Daoy (cell line): ENCODE measurements at regions not wholly inside any gene's neighbourhood (a gene's known extent, or its start where the extent isn't known, plus 50 kb on each side); places are given as distances from the start of the nearest gene placed in this dataset.
"Not testable (repeated sequence)": the region's sequence is repeated elsewhere in the genome, so short reads cannot be mapped to it uniquely, and the experiment has no call there.

ENCODE experiments used
- DNase-seq: peaks from one replicate; pipeline ENCODE4 v3.0.0-alpha.2; 2015; ENCODE audit warnings: low read depth

DNA sequence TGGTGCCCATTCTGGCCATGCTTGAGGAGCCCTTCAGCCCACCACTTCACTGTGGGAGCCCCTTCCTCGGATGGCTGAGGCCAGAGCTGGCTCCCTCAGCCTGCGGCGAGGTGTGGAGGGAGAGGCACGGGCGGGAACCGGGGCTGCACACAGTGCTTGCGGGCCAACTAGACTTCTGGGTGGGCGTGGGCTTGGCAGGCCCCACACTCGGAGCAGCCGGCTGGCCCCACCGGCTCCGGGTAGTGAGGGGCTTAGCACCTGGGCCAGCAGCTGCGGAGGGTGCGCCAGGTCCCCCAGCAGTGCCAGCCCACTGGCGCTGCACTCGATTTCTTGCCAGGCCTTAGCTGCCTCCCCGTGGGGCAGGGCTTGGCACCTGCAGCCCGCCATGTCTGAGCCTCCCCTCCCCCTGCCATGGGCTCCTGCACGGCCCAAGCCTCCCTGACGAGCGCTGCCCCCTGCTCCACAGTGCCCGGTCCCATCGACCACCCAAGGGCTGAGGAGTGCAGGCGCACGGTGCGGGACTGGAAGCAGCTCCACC, 554.2 kb downstream of the GABRG2 start:
- not testable (repeated sequence) for DNase-seq

DNA sequence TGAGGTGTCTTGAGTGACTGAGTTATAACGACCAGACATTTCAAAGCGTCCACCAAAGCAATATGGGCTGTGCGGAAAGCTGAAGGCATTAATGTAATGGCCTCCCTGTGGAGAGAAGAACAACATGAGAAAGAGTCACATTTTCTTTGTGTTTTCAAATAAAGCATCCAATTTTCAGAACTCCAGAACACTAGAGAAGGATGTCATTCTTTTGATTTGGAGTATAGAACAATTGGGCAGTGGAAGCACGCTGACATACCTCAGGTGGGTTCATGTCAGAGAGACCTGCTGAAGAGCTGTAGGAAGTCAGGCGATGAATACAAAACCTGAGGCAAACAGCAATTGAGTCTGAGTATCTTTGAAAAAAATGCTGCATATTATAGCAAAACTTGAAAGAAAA, 556.5 kb downstream of the GABRG2 start:
- no peak for DNase-seq

DNA sequence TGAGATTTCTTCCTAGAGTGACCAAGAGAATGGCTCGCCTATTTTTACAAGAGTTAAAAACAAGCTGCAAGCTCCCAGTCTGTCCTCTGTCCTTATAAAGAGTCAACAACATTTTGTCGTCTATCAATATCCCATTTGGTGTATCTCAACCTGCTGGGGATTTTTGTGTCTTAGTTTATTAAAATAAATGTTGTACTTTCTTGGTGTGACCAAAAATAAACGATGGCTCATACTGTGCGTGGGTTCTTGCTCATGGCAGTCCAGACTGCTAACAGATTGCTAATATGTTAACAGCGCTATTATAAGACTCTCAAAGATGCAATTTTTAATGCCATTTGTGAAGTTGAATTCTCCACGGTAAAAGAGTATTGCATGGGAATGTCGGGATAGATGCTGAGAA, 569.9 kb downstream of the GABRG2 start:
- no peak for DNase-seq

DNA sequence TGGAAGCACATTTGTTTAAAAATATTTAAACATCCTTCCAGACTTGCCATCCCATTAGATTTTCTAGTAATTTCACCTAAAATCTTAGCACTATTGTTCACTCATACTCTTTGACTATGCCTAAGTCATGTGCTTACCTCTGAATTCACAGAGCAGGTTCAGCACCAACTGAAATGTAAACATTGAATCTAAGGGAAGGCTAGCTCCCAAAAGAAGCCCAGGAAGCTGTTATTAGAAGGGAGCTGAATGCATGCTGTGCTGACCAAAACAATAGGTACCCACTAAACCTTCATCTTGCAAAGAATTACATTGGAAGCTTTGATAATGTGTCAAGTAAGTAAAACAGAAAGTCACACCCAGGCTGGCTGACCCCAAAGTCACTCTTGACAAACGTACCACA, 571.3 kb downstream of the GABRG2 start:
- no peak for DNase-seq

DNA sequence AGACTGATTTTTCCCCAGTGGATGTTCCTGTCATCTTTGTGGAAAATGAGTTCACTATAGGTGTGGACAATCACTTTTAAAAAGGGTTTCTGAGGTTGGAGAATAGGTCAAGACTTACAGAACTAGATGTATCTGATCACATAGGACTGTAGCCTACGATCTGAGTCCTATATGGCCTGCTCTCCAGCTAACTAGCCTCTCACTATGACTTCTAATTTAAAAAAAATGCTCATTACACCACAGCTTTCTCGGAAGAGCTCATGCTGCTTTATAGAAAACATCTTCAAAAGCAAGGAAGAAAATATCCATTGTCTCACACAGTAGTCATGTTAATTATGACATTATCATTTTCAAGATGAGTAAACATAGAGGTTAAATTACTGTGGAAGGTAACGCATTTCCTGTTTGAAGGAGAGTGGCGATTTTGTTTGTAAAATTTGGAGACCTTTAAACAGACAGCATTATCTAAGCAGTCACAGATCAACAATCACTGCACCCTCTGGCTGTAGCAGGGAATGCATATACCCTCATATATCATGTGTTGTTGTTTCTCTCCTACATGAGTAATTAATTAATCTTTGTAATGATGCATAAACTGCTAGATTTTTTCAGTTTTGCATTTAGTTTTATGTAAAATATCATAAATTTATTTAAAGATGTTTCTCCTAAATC, 573.7 kb downstream of the GABRG2 start:
- no peak for DNase-seq

DNA sequence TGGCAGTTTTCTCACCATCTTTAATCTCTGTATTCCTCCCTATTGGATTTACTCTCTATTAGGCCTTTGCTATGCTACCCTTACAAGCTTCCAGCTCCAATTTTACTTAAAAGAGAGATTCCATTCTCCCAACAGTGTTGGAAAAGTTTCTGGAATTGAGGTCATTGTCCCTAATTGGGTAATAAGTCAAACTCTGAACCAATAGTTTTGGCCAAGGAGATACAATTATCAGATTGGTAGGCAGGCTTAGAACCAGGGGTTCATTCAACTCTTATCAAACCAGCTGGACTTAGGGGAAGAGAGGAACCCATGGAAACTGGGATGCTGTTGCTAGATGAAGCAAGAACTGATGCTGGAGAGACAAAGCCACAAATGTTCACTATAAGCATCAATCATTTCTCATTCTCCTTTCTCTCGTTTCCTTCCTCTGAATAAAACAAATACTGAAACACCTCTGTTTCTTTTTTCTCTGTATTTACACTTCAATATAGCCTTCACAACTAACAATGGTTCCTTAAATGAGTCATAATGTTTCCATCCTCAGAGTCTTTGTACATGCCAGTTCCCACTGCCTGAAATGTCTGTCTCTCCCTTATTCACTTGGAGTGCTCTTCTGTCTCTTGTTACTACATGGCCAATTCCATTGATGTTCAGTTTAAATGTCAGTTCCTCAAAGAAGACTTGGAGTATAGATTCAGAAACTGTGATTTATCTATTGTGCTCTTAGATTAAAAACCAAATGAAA, 587.3 kb downstream of the GABRG2 start:
- no peak for DNase-seq

DNA sequence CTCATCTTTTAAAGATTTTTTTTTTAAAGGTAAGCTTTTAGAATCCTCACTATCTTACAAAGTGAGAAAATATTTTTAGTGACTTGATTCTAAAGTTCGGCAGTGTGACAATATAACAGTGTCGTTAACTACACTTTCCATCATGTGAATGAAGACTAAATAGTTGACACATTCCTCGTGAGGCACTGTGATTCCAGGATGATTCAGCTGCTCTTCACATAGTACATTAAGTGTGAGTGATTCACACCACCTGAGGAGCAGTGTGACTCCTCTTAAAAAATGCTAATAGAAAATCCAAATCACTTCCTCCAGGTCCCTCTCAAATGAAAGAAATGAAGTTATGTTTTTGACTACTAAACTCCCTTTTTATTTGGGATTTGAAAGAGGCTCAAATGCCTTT, 589.5 kb downstream of the GABRG2 start:
- DNase-seq: no peak

DNA sequence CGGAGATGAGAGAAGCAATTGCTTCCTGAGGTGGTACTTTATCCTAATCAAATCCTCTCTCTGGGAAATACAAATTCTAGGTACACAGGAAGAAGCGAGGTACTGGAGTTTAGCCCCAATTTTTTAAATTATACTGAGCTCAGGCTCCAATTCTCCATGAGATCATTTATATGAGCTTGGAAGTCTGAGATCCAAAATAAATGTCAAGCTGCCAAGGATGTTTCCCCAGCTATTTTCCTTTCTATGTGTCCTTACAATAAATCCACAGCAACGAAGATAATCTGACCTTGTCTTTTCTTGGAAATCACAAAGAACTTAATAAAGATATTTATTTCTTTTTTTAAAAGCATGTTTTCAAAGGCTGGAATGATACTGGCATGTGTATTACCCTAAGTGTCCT, 597.3 kb downstream of the GABRG2 start:
- no peak for DNase-seq

DNA sequence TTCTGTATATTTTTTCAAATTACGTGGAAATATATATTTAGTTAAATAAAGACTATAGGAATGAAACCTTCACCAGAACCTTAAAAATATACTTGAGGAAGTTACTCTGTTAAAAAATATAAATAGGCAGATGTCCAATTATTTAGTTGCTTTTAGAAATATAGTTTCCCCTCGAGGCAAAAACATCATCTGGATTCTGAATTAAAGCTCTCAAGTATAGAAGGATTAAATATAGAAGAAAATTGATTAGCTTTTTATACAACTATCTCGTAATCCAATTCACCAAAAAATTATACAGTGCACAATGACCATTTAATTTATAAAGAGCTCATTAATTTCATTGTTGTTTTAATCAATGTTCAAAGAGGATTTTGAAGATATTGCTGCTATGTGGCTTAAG, 601.4 kb downstream of the GABRG2 start:
- DNase-seq: no peak

DNA sequence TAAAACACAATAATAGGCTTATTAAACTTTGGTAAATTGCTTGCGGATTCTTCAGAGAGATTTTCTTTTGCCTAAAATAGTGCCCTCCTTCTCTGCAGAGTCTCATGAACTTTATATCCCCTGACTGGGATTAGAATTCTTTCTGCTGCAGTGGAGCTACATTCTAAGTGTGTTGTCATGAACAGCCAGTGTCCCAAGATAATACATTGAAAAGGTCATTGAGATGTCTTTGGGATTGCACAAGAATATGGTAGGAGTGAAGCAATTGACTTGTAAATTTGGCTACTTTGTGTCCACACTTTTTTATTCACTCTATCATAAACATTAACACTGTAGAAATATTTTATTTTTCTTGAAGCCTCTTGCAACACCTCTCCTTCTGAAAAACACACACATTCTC, 604.5 kb downstream of the GABRG2 start:
- no peak for DNase-seq

DNA sequence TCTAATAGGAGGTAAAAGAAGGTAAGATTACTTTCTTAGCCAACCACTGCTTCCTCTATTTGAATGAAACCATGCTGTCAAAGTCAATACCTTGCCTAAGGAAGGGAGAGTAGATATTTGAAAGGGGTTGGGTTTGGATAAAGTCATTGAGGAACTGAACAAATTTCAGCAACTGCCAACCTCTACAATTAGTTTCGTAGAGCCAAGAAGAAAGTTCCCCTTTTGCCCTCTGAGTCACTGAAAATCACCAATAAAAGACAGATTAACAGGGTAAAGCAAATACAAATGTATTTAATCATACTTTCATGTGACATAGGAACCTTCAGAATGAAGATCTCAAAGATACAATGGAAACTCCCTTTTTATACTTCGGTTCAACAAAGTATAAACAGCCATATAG, 615.7 kb downstream of the GABRG2 start:
- DNase-seq: no peak

DNA sequence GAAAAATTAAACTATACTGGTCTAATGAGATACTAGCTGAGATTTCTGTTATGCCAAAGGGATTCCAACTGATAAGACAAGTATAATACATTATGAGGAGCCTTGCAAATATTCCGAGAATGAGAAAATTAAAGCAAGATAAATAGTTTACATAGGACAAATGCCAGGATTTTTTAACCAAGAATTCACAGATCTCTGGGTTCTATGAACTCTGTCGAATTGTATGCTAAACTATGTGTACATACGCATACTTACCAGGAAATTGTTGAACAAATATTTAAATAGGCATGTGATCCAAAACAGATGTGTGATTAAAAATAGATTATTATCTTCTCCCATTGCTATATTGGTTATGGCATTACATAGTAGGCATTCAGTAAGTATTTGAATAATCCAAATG, 616.6 kb downstream of the GABRG2 start:
- no peak for DNase-seq

DNA sequence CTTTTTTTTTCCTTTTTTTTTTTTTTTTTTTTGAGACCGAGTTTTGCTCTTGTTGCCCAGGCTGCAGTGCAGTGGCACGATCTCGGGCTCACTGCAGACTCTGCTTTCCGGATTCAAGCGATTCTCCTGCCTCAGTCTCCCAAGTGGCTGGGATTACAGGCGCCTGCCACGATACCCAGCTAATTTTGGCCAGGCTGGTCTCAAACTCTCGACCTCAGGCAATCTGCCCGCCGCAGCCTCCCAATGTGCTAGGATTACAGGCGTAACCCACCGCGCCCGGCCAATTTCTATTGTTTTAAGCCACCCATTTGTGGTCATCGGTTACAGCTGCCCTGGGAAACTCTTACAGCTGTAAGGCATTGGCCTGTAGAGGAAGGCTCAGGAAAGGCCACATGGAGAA, 617.7 kb downstream of the GABRG2 start:
- DNase-seq: no peak

DNA sequence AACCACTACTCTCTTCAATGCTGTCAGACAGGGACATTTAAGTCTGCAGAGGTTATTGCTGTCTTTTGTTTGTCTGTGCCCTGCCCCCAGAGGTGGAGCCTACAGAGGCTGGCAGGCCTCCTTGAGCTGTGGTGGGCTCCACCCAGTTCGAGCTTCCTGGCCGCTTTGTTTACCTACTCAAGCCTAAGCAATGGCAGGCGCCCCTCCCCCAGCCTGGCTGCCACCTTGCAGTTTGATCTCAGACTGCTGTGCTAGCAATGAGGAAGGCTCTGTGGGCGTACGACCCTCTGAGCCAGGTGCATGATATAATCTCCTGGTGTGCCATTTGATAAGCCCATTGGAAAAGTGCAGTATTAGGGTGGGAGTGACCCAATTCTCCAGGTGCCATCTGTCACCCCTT, 628.7 kb downstream of the GABRG2 start:
- DNase-seq: not testable (repeated sequence)

DNA sequence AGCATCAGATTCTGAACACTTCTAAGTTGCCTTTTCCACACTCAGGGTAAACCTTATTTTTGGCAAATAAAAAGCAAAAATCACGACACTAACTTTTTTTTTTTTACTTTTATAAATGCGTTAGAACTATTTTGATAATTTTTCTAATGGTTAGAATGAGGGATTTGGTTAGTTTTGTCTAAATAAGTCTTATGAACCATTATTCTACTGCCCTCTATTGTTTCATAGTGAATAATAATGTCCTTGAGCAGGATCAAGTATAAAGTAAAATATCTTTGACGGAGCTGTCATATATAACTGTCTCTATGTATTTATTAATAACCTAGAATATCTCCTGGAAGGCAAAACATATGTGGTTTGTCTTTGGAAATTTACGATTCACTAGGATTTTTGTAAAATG, 631.8 kb downstream of the GABRG2 start:
- DNase-seq: no peak

DNA sequence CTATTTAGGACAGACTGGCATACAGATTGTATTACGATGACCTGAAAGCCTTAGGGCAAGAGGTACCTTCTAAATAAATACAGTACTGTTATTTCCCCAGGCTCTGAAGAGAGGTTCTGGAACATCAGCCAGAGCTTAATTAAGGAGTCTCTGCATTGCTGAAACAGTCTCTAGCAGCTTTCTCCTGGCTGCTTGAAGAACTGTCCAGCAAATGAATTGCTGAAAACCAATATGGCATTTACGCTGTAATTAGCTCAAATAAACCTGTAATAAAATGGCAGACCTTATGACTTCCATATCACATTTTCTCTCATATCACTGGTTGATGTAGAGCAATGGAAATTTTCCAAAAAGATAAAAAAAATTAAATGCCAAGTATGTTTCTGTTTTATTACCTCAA, 636.3 kb downstream of the GABRG2 start:
- DNase-seq: no peak

DNA sequence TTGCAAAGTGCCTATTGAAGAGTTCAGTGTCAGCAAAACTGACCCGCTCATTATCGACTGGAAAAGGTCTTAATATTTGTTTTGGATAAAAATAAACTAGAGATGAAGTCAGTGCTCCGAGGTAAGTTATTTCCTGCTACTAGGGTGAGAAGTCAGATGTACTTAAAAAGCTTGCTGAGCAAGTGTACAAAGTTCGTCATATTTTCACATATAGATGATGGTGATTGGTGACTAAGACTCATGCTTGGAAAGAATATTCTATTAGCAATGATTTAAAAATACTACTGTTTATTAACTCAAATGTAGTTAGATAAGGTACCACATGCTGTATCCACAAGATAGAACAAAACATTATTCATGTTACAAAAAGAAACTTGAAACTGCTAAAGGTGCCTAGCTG, 643.7 kb downstream of the GABRG2 start:
- no peak for DNase-seq

DNA sequence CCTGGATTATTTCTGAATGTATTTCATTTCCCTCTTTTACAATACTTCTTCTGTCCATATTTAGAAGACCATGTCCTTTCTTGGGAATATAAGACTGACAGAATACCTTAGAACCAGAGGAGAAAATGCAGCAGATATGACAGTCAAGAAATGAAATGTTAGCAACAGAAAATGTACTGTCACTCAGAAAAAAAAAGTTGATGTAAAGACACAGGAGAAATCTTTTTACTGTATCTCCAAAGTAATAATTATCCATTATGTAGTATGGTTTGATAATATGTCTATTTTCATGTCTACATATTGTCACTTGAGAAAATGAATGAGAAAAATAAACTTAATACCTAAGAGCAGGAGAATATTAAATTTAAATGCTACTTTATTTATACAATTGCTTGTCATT, 652.1 kb downstream of the GABRG2 start:
- no peak for DNase-seq

DNA sequence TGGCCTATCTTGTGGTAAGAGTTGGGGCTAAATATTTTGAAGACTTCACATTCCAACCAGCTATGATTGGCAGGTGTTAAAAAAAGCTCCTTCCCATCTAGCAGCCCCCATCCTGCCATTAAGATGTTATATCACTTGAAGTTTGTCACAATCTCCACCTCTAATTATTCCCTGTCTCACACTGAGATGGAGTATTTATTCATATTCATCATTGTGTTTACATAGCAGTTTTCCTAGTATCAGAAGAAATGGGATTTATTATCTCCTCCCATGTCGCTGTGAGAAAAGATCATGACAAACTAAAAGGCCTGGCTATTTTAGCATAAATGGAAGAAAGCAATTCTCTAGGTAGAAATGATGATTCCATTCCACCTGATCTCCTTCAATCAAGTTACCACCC, 653.6 kb downstream of the GABRG2 start:
- no peak for DNase-seq

DNA sequence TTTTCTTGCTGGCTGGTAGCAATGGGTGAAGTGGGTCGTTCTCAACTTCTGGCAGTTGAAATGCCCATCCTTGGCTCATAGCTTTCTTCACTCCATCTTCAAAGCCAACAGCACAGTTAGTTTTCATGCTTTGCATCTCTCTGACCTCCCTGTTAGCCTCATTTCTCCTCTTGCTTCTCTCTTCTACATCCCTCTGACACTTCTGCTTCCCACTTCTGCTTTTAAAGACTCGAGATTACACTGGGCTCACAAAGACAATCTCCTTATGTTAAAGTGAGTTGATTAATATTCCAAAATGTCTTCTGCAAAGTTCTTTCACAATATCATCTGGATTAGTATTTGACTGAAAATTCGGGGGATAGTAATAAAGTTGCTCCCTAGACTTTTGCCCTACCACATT, 684.8 kb upstream of the CCNG1 start:
- DNase-seq: no peak

DNA sequence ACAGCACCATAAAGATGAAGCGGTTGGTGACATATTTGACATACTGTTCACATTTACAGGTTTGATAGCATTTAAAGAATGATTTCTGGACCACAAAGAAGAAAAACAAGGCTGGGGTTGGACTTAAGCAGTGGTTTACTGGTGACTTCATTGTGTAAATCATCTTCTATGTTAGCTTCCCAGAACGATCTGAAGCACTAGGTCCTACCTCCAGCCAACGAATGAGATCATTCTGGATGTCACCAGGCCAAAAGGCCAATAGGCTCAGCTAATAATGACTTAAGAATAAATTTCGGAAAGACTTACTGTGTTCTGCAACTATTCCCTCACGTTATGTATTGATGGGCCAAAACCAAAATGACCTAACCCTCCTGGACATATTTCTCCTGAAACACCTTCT, 675.3 kb upstream of the CCNG1 start:
- no peak for DNase-seq

DNA sequence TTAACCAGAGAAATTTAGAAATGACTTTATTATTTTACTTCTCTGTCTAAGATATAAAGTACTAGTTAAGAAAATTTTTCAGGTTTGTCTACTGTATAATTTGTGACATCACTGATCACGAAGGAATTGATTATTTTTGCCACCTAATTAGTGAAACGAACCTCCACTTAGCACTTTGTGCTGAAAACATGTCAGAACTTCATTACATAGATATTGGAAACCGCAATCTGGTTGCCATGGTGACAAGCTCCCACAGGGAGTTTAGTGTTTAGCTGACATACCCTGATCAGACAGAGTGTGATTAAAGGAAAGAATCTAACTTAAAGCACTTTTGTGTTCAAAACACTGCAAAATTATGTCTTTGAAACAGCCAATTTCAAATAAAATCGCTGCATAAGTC, 668.4 kb upstream of the CCNG1 start:
- no peak for DNase-seq

DNA sequence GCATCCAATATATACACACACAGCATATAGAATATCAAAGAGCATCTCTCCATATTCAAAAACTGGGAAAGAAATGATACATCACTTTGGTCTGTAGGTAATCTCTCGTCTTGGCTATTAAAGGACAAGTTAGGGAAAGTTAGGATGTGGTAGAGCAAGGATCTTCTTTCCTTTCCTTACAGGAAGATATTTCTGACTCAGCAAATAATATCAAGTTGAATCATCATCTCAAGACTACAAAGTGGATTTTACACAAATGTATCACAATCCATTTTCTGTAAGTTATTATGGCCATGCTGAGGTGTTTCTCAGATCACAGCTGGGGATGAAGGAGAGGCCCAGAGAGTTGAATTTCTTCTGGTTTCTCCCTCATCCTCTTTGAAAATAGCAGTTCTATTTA, 651.7 kb upstream of the CCNG1 start:
- no peak for DNase-seq

DNA sequence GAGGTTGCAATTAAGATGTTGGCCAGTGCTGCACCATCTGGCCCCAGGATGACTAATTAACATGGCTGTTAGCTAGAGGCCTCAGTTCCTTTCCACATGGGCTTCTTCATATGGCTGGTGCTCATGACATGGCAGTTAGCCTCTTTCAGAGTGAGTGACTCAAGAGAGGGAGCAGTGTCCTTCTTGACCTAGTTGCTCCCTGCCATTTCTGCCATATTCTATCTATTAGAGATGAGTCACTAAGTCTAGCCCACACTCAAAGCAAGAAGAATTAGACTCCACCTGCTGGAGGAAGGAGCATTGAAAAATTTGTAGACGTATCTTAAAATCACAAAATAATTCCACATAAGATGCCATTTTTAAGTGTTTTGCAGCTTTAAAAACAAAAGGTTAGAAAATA, 651.2 kb upstream of the CCNG1 start:
- no peak for DNase-seq
